H1 (cell line): ENCODE measurements at regions not wholly inside any gene's neighbourhood (a gene's known extent, or its start where the extent isn't known, plus 50 kb on each side); places are given as distances from the start of the nearest gene placed in this dataset.

Experiments used
- CTCF ChIA-PET: fragments of 300-600 bp; sonication (Branson Sonifier 250); formaldehyde crosslinking; loops from one replicate; lab custom pipeline; 2021; ENCODE audit not compliant: partially characterized antibody; lab: Charles Lee
- POLR2A ChIA-PET: fragments of 300-600 bp; sonication (Branson Sonifier 250); formaldehyde crosslinking; loops from one replicate; lab custom pipeline; 2021; ENCODE audit warnings: inconsistent platforms; ENCODE audit not compliant: partially characterized antibody; lab: Charles Lee
- DNase-seq, 2 experiments: peaks; one replicate each; pipeline versions ENCODE4 v3.0.0 to v3.0.0-alpha.2; 2010 to 2022; ENCODE audit warnings: low spot score in 2 of 2, low read depth in 1 of 2, mixed read lengths in 1 of 2
- FAIRE-seq: peaks from 2 replicates; lab custom pipeline; 2011; peaks lifted over from hg19 to GRCh38; lab: Jason Lieb, UNC
- H2AFZ ChIP-seq: 2 replicates; pipeline ENCODE4 v1.8.1; 2012; ENCODE audit warnings: low read length, inconsistent platforms
- H2AK5ac ChIP-seq: 2 replicates; pipeline ENCODE4 v1.6.1; 2013; ENCODE audit warnings: low read depth, low read length
- H2BK120ac ChIP-seq: replicated peaks from 2 replicates; pipeline ENCODE3; 2013; ENCODE audit warnings: low read depth, low read length, inconsistent platforms
- H2BK12ac ChIP-seq: 2 replicates; pipeline ENCODE4 v1.6.1; 2013; ENCODE audit warnings: low read depth, low read length
- H2BK15ac ChIP-seq: 2 replicates; pipeline ENCODE4 v1.6.1; 2013; ENCODE audit warnings: low read length
- H2BK20ac ChIP-seq: 2 replicates; pipeline ENCODE4 v1.6.1; 2013; ENCODE audit warnings: low read length
- H2BK5ac ChIP-seq: 2 replicates; pipeline ENCODE4 v1.6.1; 2013; ENCODE audit warnings: low read depth, low read length
- H3K14ac ChIP-seq: 2 replicates; pipeline ENCODE4 v1.6.1; 2013; ENCODE audit warnings: inconsistent platforms; ENCODE audit not compliant: insufficient read length
- H3K18ac ChIP-seq: 2 replicates; pipeline ENCODE4 v1.6.1; 2013; ENCODE audit warnings: low read length; ENCODE audit errors: extremely low read depth
- H3K23ac ChIP-seq: 2 replicates; pipeline ENCODE4 v1.6.1; 2013; ENCODE audit warnings: inconsistent platforms; ENCODE audit not compliant: insufficient read length
- H3K23me2 ChIP-seq: 2 replicates; pipeline ENCODE4 v1.6.1; 2013; ENCODE audit warnings: low read depth, low read length
- H3K27ac ChIP-seq: 2 replicates; pipeline ENCODE4 v1.6.1; 2011; ENCODE audit warnings: low read depth, low read length, inconsistent platforms
- H3K27me3 ChIP-seq, 4 experiments: replicated peaks in 1 of 4; 1 replicate in 1 of 4; 2 replicates in 3 of 4; pipeline versions ENCODE4 v1.6.1 to v1.8.1; 2011 to 2013; ENCODE audit warnings: low read length in 3 of 4, mild to moderate bottlenecking in 3 of 4, inconsistent platforms in 2 of 4, mixed read lengths in 2 of 4, moderate library complexity in 1 of 4; ENCODE audit not compliant: control insufficient read depth in 3 of 4, insufficient read depth in 3 of 4; ENCODE audit errors: extremely low read depth in 1 of 4
- H3K36me3 ChIP-seq, 4 experiments: 2 replicates each; pipeline versions ENCODE4 v1.6.1 to v1.8.1; 2011 to 2013; ENCODE audit warnings: mild to moderate bottlenecking in 4 of 4, low read length in 3 of 4, moderate library complexity in 2 of 4, control low read depth in 1 of 4, inconsistent platforms in 1 of 4; ENCODE audit not compliant: insufficient read depth in 4 of 4, control insufficient read depth in 2 of 4
- H3K4ac ChIP-seq: replicated peaks from 2 replicates; pipeline ENCODE3; 2013; ENCODE audit warnings: low read length, low read depth, mixed read lengths, inconsistent platforms; ENCODE audit not compliant: insufficient read length
- H3K4me1 ChIP-seq, 4 experiments: replicated peaks in 1 of 4; 1 replicate in 1 of 4; 2 replicates in 3 of 4; pipeline versions ENCODE4 v1.6.1 to v1.8.1; 2011 to 2013; ENCODE audit warnings: low read length in 3 of 4, inconsistent platforms in 2 of 4, mixed read lengths in 1 of 4; ENCODE audit not compliant: insufficient read depth in 4 of 4, control insufficient read depth in 3 of 4
- H3K4me2 ChIP-seq, 2 experiments: 2 replicates each; pipeline versions ENCODE4 v1.6.1 to v1.8.1; 2011 to 2013; ENCODE audit warnings: low read depth in 2 of 2, low read length in 2 of 2, control low read depth in 1 of 2, inconsistent platforms in 1 of 2, mild to moderate bottlenecking in 1 of 2; ENCODE audit not compliant: insufficient read depth in 1 of 2
- H3K4me3 ChIP-seq, 4 experiments: fragments of 200-600, 300-600 bp in 1 of 4; sonication (generic), shearing (Covaris generic), sonication (Bioruptor Twin) in 1 of 4; 2 replicates each; pipeline versions ENCODE4 v1.5.1 to v1.8.1; 2011 to 2016; ENCODE audit warnings: low read length in 4 of 4, low read depth in 3 of 4, control low read depth in 2 of 4, inconsistent platforms in 2 of 4, mild to moderate bottlenecking in 2 of 4, mixed read lengths in 1 of 4, moderate library complexity in 1 of 4; ENCODE audit not compliant: insufficient read depth in 2 of 4; ENCODE audit errors: extremely low read depth in 1 of 4
- H3K56ac ChIP-seq: replicated peaks from 2 replicates; pipeline ENCODE3; 2013; ENCODE audit warnings: low read depth, mild to moderate bottlenecking, mixed read lengths, low read length, inconsistent platforms; ENCODE audit not compliant: insufficient read length
- H3K79me1 ChIP-seq: 2 replicates; pipeline ENCODE4 v1.6.1; 2013; ENCODE audit warnings: low read depth, low read length, control low read depth
- H3K79me2 ChIP-seq, 2 experiments: 2 replicates each; pipeline versions ENCODE4 v1.6.1 to v1.8.1; 2012 to 2013; ENCODE audit warnings: low read length in 2 of 2, mild to moderate bottlenecking in 2 of 2, inconsistent platforms in 1 of 2; ENCODE audit not compliant: insufficient read depth in 2 of 2, control insufficient read depth in 1 of 2
- H3K9ac ChIP-seq, 4 experiments: replicated peaks in 1 of 4; 1 replicate in 1 of 4; 2 replicates in 3 of 4; pipeline versions ENCODE4 v1.6.1 to v1.8.1; 2011 to 2013; ENCODE audit warnings: low read depth in 3 of 4, low read length in 3 of 4, control low read depth in 2 of 4, mild to moderate bottlenecking in 2 of 4, moderate library complexity in 2 of 4, inconsistent platforms in 1 of 4; ENCODE audit errors: extremely low read depth in 1 of 4
- H3K9me3 ChIP-seq, 2 experiments: 2 replicates each; pipeline versions ENCODE4 v1.6.1 to v1.8.1; 2012 to 2013; ENCODE audit warnings: mild to moderate bottlenecking in 2 of 2, moderate library complexity in 2 of 2, control low read depth in 1 of 2, inconsistent platforms in 1 of 2, low read depth in 1 of 2, low read length in 1 of 2, mixed read lengths in 1 of 2; ENCODE audit not compliant: insufficient read depth in 2 of 2
- H4K20me1 ChIP-seq, 2 experiments: replicated peaks in 1 of 2; 2 replicates each; pipeline versions ENCODE3 to v1.8.1; 2011 to 2013; ENCODE audit warnings: inconsistent platforms in 2 of 2, low read length in 2 of 2, mild to moderate bottlenecking in 1 of 2; ENCODE audit not compliant: insufficient read depth in 2 of 2, control insufficient read depth in 1 of 2
- H4K5ac ChIP-seq: 2 replicates; pipeline ENCODE4 v1.6.1; 2013; ENCODE audit warnings: low read length, low read depth, mixed read lengths, inconsistent platforms; ENCODE audit not compliant: insufficient read length
- H4K8ac ChIP-seq: 2 replicates; pipeline ENCODE4 v1.8.0; 2013; ENCODE audit warnings: mild to moderate bottlenecking, moderate library complexity, low read length, inconsistent platforms; ENCODE audit not compliant: insufficient read depth; ENCODE audit errors: extremely low read depth
- H4K91ac ChIP-seq: replicated peaks from 2 replicates; pipeline ENCODE3; 2013; ENCODE audit warnings: low read length, mixed read lengths, inconsistent platforms; ENCODE audit not compliant: insufficient read length
- CHD2 ChIP-seq: IDR thresholded peaks from 2 replicates; pipeline ENCODE4 v1.6.1; 2012; ENCODE audit warnings: low read length, improper control_type of control experiment
- GABPA ChIP-seq: IDR thresholded peaks from 2 replicates; pipeline ENCODE4 v1.6.1; 2011; ENCODE audit warnings: mild to moderate bottlenecking, low read length, moderate library complexity, borderline replicate concordance; ENCODE audit not compliant: insufficient read depth
- NRF1 ChIP-seq: IDR thresholded peaks from 2 replicates; pipeline ENCODE4 v1.6.1; 2011; ENCODE audit warnings: mild to moderate bottlenecking, low read depth, low read length, improper control_type of control experiment
- RNF2 ChIP-seq: fragments of 200-900, 300-1000 bp; sonication (generic); IDR thresholded peaks from 2 replicates; pipeline ENCODE4 v1.7.1; 2016; ENCODE audit warnings: borderline replicate concordance, low read depth, mild to moderate bottlenecking, antibody characterized with exemption, low read length; ENCODE audit not compliant: poor library complexity, severe bottlenecking; ENCODE audit errors: missing control alignments
- SRF ChIP-seq: IDR thresholded peaks from 2 replicates; pipeline ENCODE4 v1.6.1; 2011; ENCODE audit warnings: mild to moderate bottlenecking, low read depth, low read length, moderate library complexity
- WGBS, 2 experiments: shearing (Covaris generic) in 1 of 2; methylation state at CpG; one replicate each; pipeline versions ENCODE4 v1.1.6 to v1.1.7; 2013 to 2015; ENCODE audit warnings: low lambda C conversion rate in 2 of 2, mixed read lengths in 2 of 2, inconsistent platforms in 1 of 2, low coverage in 1 of 2, missing lambda C conversion rate in 1 of 2; ENCODE audit not compliant: insufficient replicate concordance in 2 of 2, insufficient coverage in 1 of 2, insufficient read length in 1 of 2; ENCODE audit errors: extremely low coverage in 1 of 2, missing lambda C conversion rate in 1 of 2; 5-methylcytosine and 5-hydroxymethylcytosine counted together
- TF ChIP-seq, protein P1 (sequence below): IDR thresholded peaks from 2 replicates; pipeline ENCODE4 v1.6.1; 2011; ENCODE audit warnings: low read depth, mild to moderate bottlenecking, low read length; ENCODE audit not compliant: insufficient read depth
- TF ChIP-seq, protein P2 (sequence below): IDR thresholded peaks from 2 replicates; pipeline ENCODE4 v1.6.1; 2012; ENCODE audit warnings: inconsistent platforms

DNA sequence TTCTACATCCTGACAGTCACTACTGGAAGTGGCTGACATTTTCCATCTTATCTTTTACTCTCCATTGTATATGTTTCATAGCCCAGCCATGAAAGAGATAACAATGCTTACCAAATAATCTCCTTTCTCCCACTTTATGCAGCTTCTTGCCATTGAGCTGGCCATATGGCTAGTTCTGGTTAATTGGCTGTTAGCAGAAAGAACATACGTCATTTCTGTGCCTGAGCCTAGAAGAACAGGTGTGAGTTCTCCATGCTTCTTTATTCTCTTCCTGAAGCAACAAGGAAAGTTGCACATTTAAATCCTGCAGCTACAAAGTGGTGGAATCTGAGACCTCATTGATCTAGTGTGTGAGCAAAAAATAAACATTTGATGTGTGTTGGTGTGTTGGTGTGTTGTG, 82.0 kb upstream of the FSHR start:
- Histone ChIP-seq H3K18ac (no peak overlapping the region), H2AFZ (no peak overlapping the region), H3K9me3 (peaks cover 0 to 2% of the 10 kb centered on the region in 2 experiments; a peak in 2 of 4 replicates), H4K20me1 (peaks cover 0 to 2% of the 10 kb centered on the region in 2 experiments), H2BK120ac (no peak overlapping the region), H2BK20ac (no peak overlapping the region), H3K4me1 (no peaks in the 10 kb centered on the region), H3K9ac (no peak overlapping the region), H2BK15ac (no peak overlapping the region), H2BK12ac (no peak overlapping the region), H3K14ac (no peak overlapping the region), H3K4ac (no peak overlapping the region), H3K56ac (no peak overlapping the region), H4K5ac (no peak overlapping the region), H3K23ac (no peak overlapping the region), H3K4me3 (no peak overlapping the region), H3K79me1 (no peaks in the 10 kb centered on the region), H4K91ac (no peak overlapping the region), H2BK5ac (no peak overlapping the region), H3K4me2 (no peak overlapping the region), H3K27me3 (no peaks in the 10 kb centered on the region), H3K27ac (no peak overlapping the region), H3K36me3 (no peaks in the 10 kb centered on the region), H3K79me2 (no peaks in the 10 kb centered on the region), H4K8ac (no peak overlapping the region), H3K23me2 (no peaks in the 10 kb centered on the region), H2AK5ac (no peak overlapping the region)
- DNase-seq (no peak), FAIRE-seq (no peak)
- 100% methylated on average over 1 of the region's 1 CpG; no CpG with 5 or more reads in 1 of the 2 experiments for WGBS, 2 experiments
- CTCF ChIA-PET: no interaction called here
- TF ChIP-seq CHD2 (no peak), GABPA (no peak), SRF (no peak), RNF2 (no peak), NRF1 (no peak)
- TF ChIP-seq, protein P1, sequence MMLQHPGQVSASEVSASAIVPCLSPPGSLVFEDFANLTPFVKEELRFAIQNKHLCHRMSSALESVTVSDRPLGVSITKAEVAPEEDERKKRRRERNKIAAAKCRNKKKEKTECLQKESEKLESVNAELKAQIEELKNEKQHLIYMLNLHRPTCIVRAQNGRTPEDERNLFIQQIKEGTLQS: no peak
- TF ChIP-seq, protein P2, sequence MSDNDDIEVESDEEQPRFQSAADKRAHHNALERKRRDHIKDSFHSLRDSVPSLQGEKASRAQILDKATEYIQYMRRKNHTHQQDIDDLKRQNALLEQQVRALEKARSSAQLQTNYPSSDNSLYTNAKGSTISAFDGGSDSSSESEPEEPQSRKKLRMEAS: no peak
- POLR2A ChIA-PET: no interaction called here
